Heart right ventricle (tissue), 16 donors: ENCODE measurements at regions not wholly inside any gene's neighbourhood (a gene's known extent, or its start where the extent isn't known, plus 50 kb on each side); places are given as distances from the start of the nearest gene placed in this dataset.
"Not testable (repeated sequence)": the region's sequence is repeated elsewhere in the genome, so short reads cannot be mapped to it uniquely, and the experiment has no call there.

ENCODE experiments used
- ATAC-seq, 8 donors: fragments of 200-7000 bp; cut with Tn5 transposase; one replicate each; pipeline ENCODE4 v1.9.1; 2020; ENCODE audit warnings: mild to moderate bottlenecking in 8 of 8, moderate library complexity in 8 of 8, moderate number of reproducible peaks in 1 of 8
- DNase-seq, 2 donors: peaks; one replicate each; pipeline ENCODE4 v3.0.0-alpha.2; 2020
- H3K27ac ChIP-seq, 10 donors: fragments of 200-600 bp; sonication (generic) in 2 of 10; one replicate each; pipeline versions ENCODE4 v1.5.0 to v1.8.0; 2020 to 2022; ENCODE audit warnings: mild to moderate bottlenecking in 3 of 10
- H3K27me3 ChIP-seq, 7 donors: fragments of 200-600 bp; one replicate each; pipeline ENCODE4 v1.8.0; 2021 to 2022; ENCODE audit warnings: mild to moderate bottlenecking in 2 of 7
- H3K36me3 ChIP-seq, 9 donors: fragments of 200-600 bp; sonication (generic) in 1 of 9; one replicate each; pipeline versions ENCODE4 v1.5.0 to v1.8.0; 2020 to 2022; ENCODE audit warnings: mild to moderate bottlenecking in 2 of 9
- H3K4me1 ChIP-seq, 9 donors: fragments of 200-600 bp; sonication (generic) in 1 of 9; one replicate each; pipeline versions ENCODE4 v1.5.0 to v1.8.0; 2020 to 2022; ENCODE audit warnings: mild to moderate bottlenecking in 4 of 9
- H3K4me3 ChIP-seq, 10 donors: fragments of 200-600 bp; sonication (generic) in 2 of 10; one replicate each; pipeline versions ENCODE4 v1.5.0 to v1.8.0; 2020 to 2022; ENCODE audit warnings: mild to moderate bottlenecking in 7 of 10, moderate library complexity in 2 of 10
- H3K9me3 ChIP-seq, 11 donors: fragments of 200-600 bp in 10 of 11; sonication (generic) in 2 of 11; one replicate each; pipeline versions ENCODE4 v1.5.0 to v1.8.0; 2013 to 2022; ENCODE audit warnings: mild to moderate bottlenecking in 2 of 11, control low read depth in 1 of 11, moderate library complexity in 1 of 11
- CTCF ChIP-seq, 9 donors: fragments of 200-600 bp; sonication (generic) in 2 of 9; IDR thresholded peaks; one replicate each; pipeline versions ENCODE4 v1.5.0 to v1.8.0; 2021 to 2022; ENCODE audit warnings: antibody characterized with exemption in 9 of 9, mild to moderate bottlenecking in 5 of 9, moderate library complexity in 1 of 9
- WGBS, 2 donors: extraction: QIAGEN DNeasy Blood & Tissue Kit; methylation state at CpG; one replicate each; pipeline ENCODE4 v1.1.7; 2013; ENCODE audit warnings: inconsistent platforms in 1 of 2; 5-methylcytosine and 5-hydroxymethylcytosine counted together
- intact Hi-C, 10 donors: fragments of 100-400 bp; cut with DNase I; formaldehyde crosslinking; loops; one replicate each; pipeline versions ENCODE4 v1.11.1 to v1.14.2; 2022
- donor health status: Arrhythmogenic right ventricular cardiomyopathy.
- donor health status: ischemic (EF 13 %, LVEDD 7.1; RV severe dilation, severe dysfunction).
- donor health status: healthy with polysubstance abuse.
- donor health status: DM: no; HTN: yes; CAD: no.
- donor health status: DM: no; HTN: no; CAD: no.
- donor health status: ischemic (EF 25% LVEDD 6.9; RV normal size, moderate dysfunction).
- donor health status: ischemic (EF 25% LVEDD 5.7; RV mildly dilated, moderate dysfunction).
- donor health status: healthy.
- donor health status: DM: yes; HTN: yes; CAD: no.
- donor health status: Ischemic cardiomyopathy.
- donor health status: ischemic (EF 35%, LVEDD 5.7; RV mildly dilated, moderate dysfunction).
- donor health status: nonischemic (EF 11% LVEDD 7.7; RV severe dilation, severe dysfunction).
- donor health status: DM: yes; HTN: yes; CAD: no.
- donor health status: PGD.
- donor health status: ischemic (EF 29% LVEDD 5.4; RV normal size, mild dysfunction).
- donor health status: nonischemic (EF 23%, LVEDD 6.1; RV moderate dilation, normal function).

GRCh38 chr7:121608785-121609184 is 212.7 kb upstream of the FAM3C start:
- ATAC-seq = no peak
- intact Hi-C loops = loop anchor here in 2 of 10 donors (5.0 kb wide), 2 partner anchors 384 to 389 kb away; no protein-coding TSS in a partner anchor
- DNase-seq = no peak
- WGBS, 2 donors = 52 to 57% methylated on average over 6 of the region's 6 CpGs
- Histone ChIP-seq H3K4me1 (peaks cover 0 to 12% (median 0%) of the 10 kb centered on the region in 9 donors), H3K36me3 (no peaks in the 10 kb centered on the region), H3K27ac (no peak overlapping the region), H3K27me3 (no peaks in the 10 kb centered on the region), H3K4me3 (no peak overlapping the region), H3K9me3 (no peaks in the 10 kb centered on the region)
- TF ChIP-seq CTCF (IDR thresholded peaks at IDR 0.05) = no peak

- peaks cover 0 to 12% (median 0%) of the 10 kb centered on the region in 9 donors for H3K4me1 ChIP-seq
- H3K27ac ChIP-seq, H3K27me3 ChIP-seq, H3K9me3 ChIP-seq, H3K36me3 ChIP-seq, DNase-seq, ATAC-seq, H3K4me3 ChIP-seq: not testable (repeated sequence)
- intact Hi-C loops = loop anchor here in 2 of 10 donors (5.0 kb wide), 2 partner anchors 384 to 389 kb away; no protein-coding TSS in a partner anchor
- WGBS, 2 donors = 74 to 86% methylated on average over 2 of the region's 2 CpGs
These were observed 212.1 kb upstream of the FAM3C start for GRCh38 chr7:121608183-121608582.

- Histone ChIP-seq H3K4me1 (peaks cover 0 to 12% (median 0%) of the 10 kb centered on the region in 9 donors), H3K27me3 (no peaks in the 10 kb centered on the region), H3K27ac (peak overlapping the region in 2 of 10 donors; percentile 20 to 23), H3K4me3 (no peak overlapping the region), H3K9me3 (no peaks in the 10 kb centered on the region), H3K36me3 (no peaks in the 10 kb centered on the region)
- no peak for DNase-seq
- peak in 2 of 9 donors; percentile 15 to 29 for TF ChIP-seq CTCF (IDR thresholded peaks at IDR 0.05)
- 58 to 63% methylated on average over 3 of the region's 3 CpGs for WGBS, 2 donors
- intact Hi-C loops = loop anchor here in 2 of 10 donors (5.0 kb wide), 2 partner anchors 387 to 392 kb away; no protein-coding TSS in a partner anchor
- no peak for ATAC-seq
These were observed 209.2 kb upstream of the FAM3C start for GRCh38 chr7:121605317-121605680.

- peak in 5 of 8 donors; percentile 55 to 96 (median 61) for ATAC-seq
- peak overlapping the region in 3 of 10 donors; percentile 20 to 23 (median 23) for H3K27ac ChIP-seq
- 44 to 61% methylated on average over 2 of the region's 2 CpGs for WGBS, 2 donors
- peaks cover 0 to 12% (median 0%) of the 10 kb centered on the region in 9 donors for H3K4me1 ChIP-seq
- no peak overlapping the region for H3K4me3 ChIP-seq
- DNase-seq = no peak
- intact Hi-C loops = loop anchor here in 2 of 10 donors (5.0 kb wide), 2 partner anchors 388 to 393 kb away; no protein-coding TSS in a partner anchor
- TF ChIP-seq CTCF (IDR thresholded peaks at IDR 0.05) = no peak
- peaks cover 0 to 3% (median 0%) of the 10 kb centered on the region in 11 donors for H3K9me3 ChIP-seq
- H3K36me3 ChIP-seq = no peaks in the 10 kb centered on the region
- no peaks in the 10 kb centered on the region for H3K27me3 ChIP-seq
These were observed 208.7 kb upstream of the FAM3C start for GRCh38 chr7:121604627-121605316.

- no peak for TF ChIP-seq CTCF (IDR thresholded peaks at IDR 0.05)
- 54 to 56% methylated on average over 2 of the region's 2 CpGs for WGBS, 2 donors
- intact Hi-C loops = no loop called here
These were observed 207.8 kb upstream of the FAM3C start for GRCh38 chr7:121603886-121604285.

More at GRCh38 chr7:121603886-121604285, 207.8 kb upstream of the FAM3C start:
- H3K9me3 ChIP-seq = peaks cover 0 to 6% (median 0%) of the 10 kb centered on the region in 11 donors
- H3K4me3 ChIP-seq = no peak overlapping the region
- no peaks in the 10 kb centered on the region for H3K36me3 ChIP-seq
- DNase-seq (no peak), ATAC-seq (no peak)
- no peaks in the 10 kb centered on the region for H3K27me3 ChIP-seq
- peaks cover 0 to 11% (median 0%) of the 10 kb centered on the region in 9 donors for H3K4me1 ChIP-seq
- H3K27ac ChIP-seq = peak overlapping the region in 1 of 10 donors; percentile 23
